ENCODE measurements at regions not wholly inside any gene's neighbourhood (a gene's known extent, or its start where the extent isn't known, plus 50 kb on each side); places are given as distances from the start of the nearest gene placed in this dataset.

DNA sequence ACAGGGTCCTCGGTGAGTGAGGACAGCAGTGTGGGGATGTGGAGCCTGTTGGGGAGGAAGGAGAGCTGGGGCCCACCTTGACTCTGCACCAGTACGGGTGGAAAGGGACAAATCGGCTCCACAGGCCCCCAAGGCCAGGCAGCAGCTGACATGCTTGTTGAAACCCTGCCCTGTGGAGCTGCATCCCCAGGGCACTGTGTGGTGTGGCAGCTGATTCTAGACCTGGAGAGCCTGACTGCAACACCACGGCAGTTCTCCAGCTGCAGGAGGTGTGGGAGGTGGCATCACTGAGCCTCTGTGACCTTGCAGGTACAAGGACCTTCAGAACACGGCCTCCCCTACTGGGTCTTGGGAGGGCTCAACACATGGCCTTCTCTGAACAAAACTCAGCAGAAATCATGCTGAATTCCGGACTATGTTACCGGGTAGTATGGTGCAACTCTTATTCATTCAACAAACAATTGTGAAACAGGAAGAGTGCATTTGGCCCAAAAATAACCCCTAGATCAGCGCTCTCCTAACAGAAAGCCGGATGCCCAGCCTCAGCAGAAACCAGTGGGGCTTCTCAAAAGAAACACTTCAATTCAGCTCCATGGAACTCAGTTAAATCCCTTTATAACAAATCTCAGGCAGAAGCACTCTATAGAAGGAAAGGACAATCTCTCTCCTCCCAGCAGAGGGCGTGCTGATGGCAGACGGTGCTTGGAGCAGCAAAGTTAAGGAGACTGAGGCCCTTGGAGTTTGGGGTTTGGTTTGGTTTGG lies 104.4 kb upstream of the SALL3 start:
- TF ChIP-seq TAF1 (IDR thresholded peaks at IDR 0.05; ENCODE audit: borderline replicate concordance, insufficient read depth, low read length) (no peak), POLR2AphosphoS5 (IDR thresholded peaks at IDR 0.05; ENCODE audit: low read depth, low read length) (no peak), SIN3A (IDR thresholded peaks at IDR 0.05; ENCODE audit: borderline replicate concordance, insufficient read depth, low read length) (no peak), FOXP2 (optimal IDR thresholded peaks at IDR 0.05; ENCODE audit: borderline replicate concordance, extremely low read depth, extremely low read length, insufficient read depth) (no peak)
- TF ChIP-seq, protein P1, sequence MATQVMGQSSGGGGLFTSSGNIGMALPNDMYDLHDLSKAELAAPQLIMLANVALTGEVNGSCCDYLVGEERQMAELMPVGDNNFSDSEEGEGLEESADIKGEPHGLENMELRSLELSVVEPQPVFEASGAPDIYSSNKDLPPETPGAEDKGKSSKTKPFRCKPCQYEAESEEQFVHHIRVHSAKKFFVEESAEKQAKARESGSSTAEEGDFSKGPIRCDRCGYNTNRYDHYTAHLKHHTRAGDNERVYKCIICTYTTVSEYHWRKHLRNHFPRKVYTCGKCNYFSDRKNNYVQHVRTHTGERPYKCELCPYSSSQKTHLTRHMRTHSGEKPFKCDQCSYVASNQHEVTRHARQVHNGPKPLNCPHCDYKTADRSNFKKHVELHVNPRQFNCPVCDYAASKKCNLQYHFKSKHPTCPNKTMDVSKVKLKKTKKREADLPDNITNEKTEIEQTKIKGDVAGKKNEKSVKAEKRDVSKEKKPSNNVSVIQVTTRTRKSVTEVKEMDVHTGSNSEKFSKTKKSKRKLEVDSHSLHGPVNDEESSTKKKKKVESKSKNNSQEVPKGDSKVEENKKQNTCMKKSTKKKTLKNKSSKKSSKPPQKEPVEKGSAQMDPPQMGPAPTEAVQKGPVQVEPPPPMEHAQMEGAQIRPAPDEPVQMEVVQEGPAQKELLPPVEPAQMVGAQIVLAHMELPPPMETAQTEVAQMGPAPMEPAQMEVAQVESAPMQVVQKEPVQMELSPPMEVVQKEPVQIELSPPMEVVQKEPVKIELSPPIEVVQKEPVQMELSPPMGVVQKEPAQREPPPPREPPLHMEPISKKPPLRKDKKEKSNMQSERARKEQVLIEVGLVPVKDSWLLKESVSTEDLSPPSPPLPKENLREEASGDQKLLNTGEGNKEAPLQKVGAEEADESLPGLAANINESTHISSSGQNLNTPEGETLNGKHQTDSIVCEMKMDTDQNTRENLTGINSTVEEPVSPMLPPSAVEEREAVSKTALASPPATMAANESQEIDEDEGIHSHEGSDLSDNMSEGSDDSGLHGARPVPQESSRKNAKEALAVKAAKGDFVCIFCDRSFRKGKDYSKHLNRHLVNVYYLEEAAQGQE (IDR thresholded peaks at IDR 0.05; ENCODE audit: insufficient read depth in 1 of 2, low read depth in 2 of 2, low read length in 2 of 2), result no peak

DNA sequence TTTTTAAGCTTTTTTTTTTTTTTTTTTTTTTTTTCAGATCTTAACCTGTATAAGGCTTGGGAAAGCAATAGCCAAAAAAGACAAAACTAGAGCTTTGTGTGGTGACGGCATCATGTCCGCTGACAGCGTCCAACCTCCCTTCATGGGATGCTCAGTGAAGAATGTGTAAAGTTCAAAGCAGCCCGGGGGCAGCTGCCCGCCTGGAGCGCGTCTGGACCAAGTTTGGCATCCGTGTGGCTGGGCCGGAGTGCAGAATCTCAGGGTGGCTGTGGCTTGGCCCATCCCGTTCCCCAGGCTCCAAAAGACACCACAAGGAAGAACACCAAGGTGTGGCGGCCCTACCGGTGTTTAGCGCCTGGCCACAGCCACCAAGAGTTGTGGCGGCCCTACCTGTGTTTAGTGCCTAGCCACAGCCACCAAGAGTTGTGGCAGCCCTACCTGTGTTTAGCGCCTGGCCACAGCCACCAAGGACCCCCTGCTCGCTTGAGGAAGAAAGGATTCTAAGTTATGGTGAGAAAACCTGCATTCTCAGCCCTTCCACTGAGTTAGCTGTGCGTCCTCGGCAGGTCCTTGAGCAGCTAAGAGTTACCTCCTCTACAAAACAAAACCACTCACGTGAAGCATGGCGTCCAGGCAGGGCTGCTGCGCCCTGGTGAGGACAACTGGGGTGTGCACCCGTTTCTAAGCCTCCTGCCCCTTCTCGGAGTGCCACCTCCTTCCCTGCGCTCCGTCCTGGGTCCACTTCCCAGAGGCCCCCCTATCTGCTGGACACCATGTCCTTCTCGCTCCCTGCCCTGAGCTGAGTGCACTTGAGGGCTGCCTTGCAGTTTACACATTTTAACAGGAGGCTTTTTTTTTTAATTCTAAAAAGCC lies 103.6 kb upstream of the SALL3 start:
- no peak for TF ChIP-seq FOXP2 (optimal IDR thresholded peaks at IDR 0.05; ENCODE audit: borderline replicate concordance, extremely low read depth, extremely low read length, insufficient read depth)
- no peak for TF ChIP-seq TAF1 (IDR thresholded peaks at IDR 0.05; ENCODE audit: borderline replicate concordance, insufficient read depth, low read length)

DNA sequence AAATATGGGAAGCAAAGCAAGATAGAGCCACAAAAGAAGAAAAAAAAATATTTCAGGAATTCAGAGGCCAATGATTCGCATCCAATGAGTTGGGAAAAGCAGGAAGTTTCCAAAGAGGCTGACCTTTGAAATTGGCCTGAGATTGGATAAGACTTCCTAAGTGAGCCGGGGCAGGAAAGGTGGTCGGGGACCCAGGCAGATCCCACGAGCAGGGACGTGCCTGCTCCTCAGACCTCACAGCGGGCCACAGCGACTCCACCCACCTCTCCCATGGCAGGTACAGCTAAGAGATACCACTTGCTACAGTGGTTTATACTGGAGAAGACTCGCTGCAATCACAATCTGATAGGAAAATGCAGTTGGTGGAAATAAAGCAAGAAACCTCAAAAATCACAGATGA lies 102.8 kb upstream of the SALL3 start:
- TF ChIP-seq, protein P1 (IDR thresholded peaks at IDR 0.05; ENCODE audit: insufficient read depth in 1 of 2, low read depth in 2 of 2, low read length in 2 of 2), result no peak
- TF ChIP-seq POLR2AphosphoS5 (IDR thresholded peaks at IDR 0.05; ENCODE audit: low read depth, low read length) (no peak), TAF1 (IDR thresholded peaks at IDR 0.05; ENCODE audit: borderline replicate concordance, insufficient read depth, low read length) (no peak), SIN3A (IDR thresholded peaks at IDR 0.05; ENCODE audit: borderline replicate concordance, insufficient read depth, low read length) (no peak), FOXP2 (optimal IDR thresholded peaks at IDR 0.05; ENCODE audit: borderline replicate concordance, extremely low read depth, extremely low read length, insufficient read depth) (no peak)

GRCh38 chr18:78878335-78878734 lies 101.3 kb upstream of the SALL3 start:
- TF ChIP-seq, protein P1 (IDR thresholded peaks at IDR 0.05; ENCODE audit: insufficient read depth in 1 of 2, low read depth in 2 of 2, low read length in 2 of 2), result no peak
- TF ChIP-seq POLR2AphosphoS5 (IDR thresholded peaks at IDR 0.05; ENCODE audit: low read depth, low read length), result no peak
- no peak for TF ChIP-seq TAF1 (IDR thresholded peaks at IDR 0.05; ENCODE audit: borderline replicate concordance, insufficient read depth, low read length)
- TF ChIP-seq FOXP2 (optimal IDR thresholded peaks at IDR 0.05; ENCODE audit: borderline replicate concordance, extremely low read depth, extremely low read length, insufficient read depth), result no peak
- no peak for TF ChIP-seq SIN3A (IDR thresholded peaks at IDR 0.05; ENCODE audit: borderline replicate concordance, insufficient read depth, low read length)

GRCh38 chr18:78882585-78882984 lies 97.0 kb upstream of the SALL3 start:
- no peak for TF ChIP-seq POLR2AphosphoS5 (IDR thresholded peaks at IDR 0.05; ENCODE audit: low read depth, low read length)
- TF ChIP-seq TAF1 (IDR thresholded peaks at IDR 0.05; ENCODE audit: borderline replicate concordance, insufficient read depth, low read length), result no peak
- no peak for TF ChIP-seq SIN3A (IDR thresholded peaks at IDR 0.05; ENCODE audit: borderline replicate concordance, insufficient read depth, low read length)
- TF ChIP-seq FOXP2 (optimal IDR thresholded peaks at IDR 0.05; ENCODE audit: borderline replicate concordance, extremely low read depth, extremely low read length, insufficient read depth), result no peak
- TF ChIP-seq, protein P1 (IDR thresholded peaks at IDR 0.05; ENCODE audit: insufficient read depth in 1 of 2, low read depth in 2 of 2, low read length in 2 of 2), result no peak
